PC-9 (cell line): ENCODE measurements at regions not wholly inside any gene's neighbourhood (a gene's known extent, or its start where the extent isn't known, plus 50 kb on each side); places are given as distances from the start of the nearest gene placed in this dataset.
"Not testable (repeated sequence)": the region's sequence is repeated elsewhere in the genome, so short reads cannot be mapped to it uniquely, and the experiment has no call there.

ENCODE experiments used
- BruUV-seq: library from RNA; stranded (reverse); fragments of 400-500 nt; replicated peaks from 2 replicates; lab custom pipeline; 2021; lab: Mats Ljungman, UMichigan
- CTCF ChIA-PET: fragments of 300-600 bp; sonication (Branson Sonifier 250); formaldehyde crosslinking; loops from one replicate; lab custom pipeline; 2022; ENCODE audit warnings: antibody characterized with exemption; lab: Charles Lee
- POLR2A ChIA-PET: fragments of 300-600 bp; sonication (Branson Sonifier 250); formaldehyde crosslinking; loops from one replicate; lab custom pipeline; 2022; ENCODE audit warnings: antibody characterized with exemption; ENCODE audit not compliant: unreplicated experiment; lab: Charles Lee
- DNase-seq, 2 experiments: peaks; one replicate each; pipeline versions ENCODE4 v3.0.0 to v3.0.0-alpha.2; 2015 to 2022; ENCODE audit warnings: mixed read lengths in 1 of 2
- H2AFZ ChIP-seq: fragments of 200-600 bp; sonication (generic); 2 replicates; pipeline ENCODE4 v1.8.1; 2017; ENCODE audit warnings: antibody characterized with exemption
- H3F3A ChIP-seq: fragments of 200-600 bp; sonication (generic); 2 replicates; pipeline ENCODE4 v1.8.1; 2017; ENCODE audit warnings: antibody characterized with exemption, mild to moderate bottlenecking, low read depth; ENCODE audit not compliant: insufficient read depth
- H3K27ac ChIP-seq: fragments of 200-600 bp; sonication (generic); 2 replicates; pipeline ENCODE4 v1.6.1; 2016; ENCODE audit warnings: mixed run types
- H3K27me3 ChIP-seq: fragments of 200-600 bp; sonication (generic); 2 replicates; pipeline ENCODE4 v1.6.1; 2016; ENCODE audit warnings: low read depth, mixed run types; ENCODE audit not compliant: insufficient read depth
- H3K36me3 ChIP-seq: fragments of 200-600 bp; sonication (generic); 2 replicates; pipeline ENCODE4 v1.6.1; 2016; ENCODE audit warnings: low read depth, mixed run types
- H3K4me1 ChIP-seq: fragments of 200-600 bp; sonication (generic); replicated peaks from 2 replicates; pipeline ENCODE4 v1.6.1; 2016; ENCODE audit warnings: mixed run types; ENCODE audit not compliant: insufficient read depth
- H3K4me2 ChIP-seq: fragments of 200-600 bp; sonication (generic); 2 replicates; pipeline ENCODE4 v1.6.1; 2017; ENCODE audit warnings: mixed run types
- H3K4me3 ChIP-seq: fragments of 200-600 bp; sonication (generic); 2 replicates; pipeline ENCODE4 v1.6.1; 2016; ENCODE audit warnings: mixed run types
- H3K79me2 ChIP-seq: fragments of 200-600 bp; sonication (generic); 2 replicates; pipeline ENCODE4 v1.6.1; 2017; ENCODE audit warnings: low read depth, mixed run types
- H3K9me2 ChIP-seq: fragments of 200-600 bp; sonication (generic); 2 replicates; pipeline ENCODE4 v1.8.1; 2017; ENCODE audit warnings: mild to moderate bottlenecking; ENCODE audit not compliant: insufficient read depth
- H3K9me3 ChIP-seq: fragments of 200-600 bp; sonication (generic); 2 replicates; pipeline ENCODE4 v1.8.1; 2016; ENCODE audit warnings: low read depth; ENCODE audit not compliant: insufficient read depth
- H4K20me1 ChIP-seq: fragments of 200-600 bp; sonication (generic); 2 replicates; pipeline ENCODE4 v1.8.1; 2017; ENCODE audit not compliant: insufficient read depth
- CTCF ChIP-seq: fragments of 200-600 bp; sonication (generic); conservative IDR thresholded peaks from 2 replicates; pipeline ENCODE4 v1.6.1; 2017; ENCODE audit warnings: mixed run types, antibody characterized with exemption, mild to moderate bottlenecking, moderate library complexity
- EZH2 ChIP-seq: fragments of 200-600 bp; sonication (generic); IDR thresholded peaks from 2 replicates; pipeline ENCODE4 v1.8.0; 2017; ENCODE audit warnings: antibody characterized with exemption, low read depth
- intact Hi-C: fragments of 100-400 bp; cut with micrococcal nuclease; formaldehyde crosslinking; loops from one replicate; pipeline ENCODE4 v1.10.0; 2022; ENCODE audit not compliant: unreplicated experiment

- peaks cover 14% of the 10 kb centered on the region for H3K4me1 ChIP-seq
- H3K36me3 ChIP-seq = no peaks in the 10 kb centered on the region
- H3K9me2 ChIP-seq = no peaks in the 10 kb centered on the region
- ChIA-PET POLR2A (no interaction called here), CTCF (no interaction called here)
- H3K9me3 ChIP-seq = peaks cover 8% of the 10 kb centered on the region; the same call in 1 of the 2 replicates
- no peaks in the 10 kb centered on the region for H3F3A ChIP-seq
- H3K79me2 ChIP-seq = no peaks in the 10 kb centered on the region
- H4K20me1 ChIP-seq = no peaks in the 10 kb centered on the region
- H3K27ac ChIP-seq = no peak overlapping the region
- DNase-seq = no peak
- H3K27me3 ChIP-seq = no peaks in the 10 kb centered on the region
- H3K4me3 ChIP-seq = no peak overlapping the region
- intact Hi-C loops = no loop called here
- H3K4me2 ChIP-seq = no peak overlapping the region
- TF ChIP-seq EZH2 (no peak), CTCF (no peak)
- BruUV-seq = no TSS peak
- no peak overlapping the region for H2AFZ ChIP-seq
Measured at GRCh38 chr7:17105701-17106100, 192.8 kb upstream of the AHR start.

- no peaks in the 10 kb centered on the region for H3K36me3 ChIP-seq
- no peaks in the 10 kb centered on the region for H4K20me1 ChIP-seq
- 0 out of 2 replicates have a peak, but pooled peaks cover 4% of the 10 kb centered on the region for H3K9me3 ChIP-seq
- no peak overlapping the region for H3K4me2 ChIP-seq
- H3K9me2 ChIP-seq = no peaks in the 10 kb centered on the region
- no peaks in the 10 kb centered on the region for H3F3A ChIP-seq
- H3K27me3 ChIP-seq = no peaks in the 10 kb centered on the region
- H3K27ac ChIP-seq = no peak overlapping the region
- no peak overlapping the region for H2AFZ ChIP-seq
- no peaks in the 10 kb centered on the region for H3K79me2 ChIP-seq
- ChIA-PET CTCF (no interaction called here), POLR2A (interaction anchor here (0.7 kb wide), 1 partner anchor 1188 kb away, joined by 3 read pairs; no protein-coding TSS in a partner anchor)
- no peak overlapping the region for H3K4me3 ChIP-seq
- DNase-seq = no peak
- peaks cover 14% of the 10 kb centered on the region for H3K4me1 ChIP-seq
- BruUV-seq = no TSS peak
- intact Hi-C loops = no loop called here
- no peak for TF ChIP-seq EZH2
- no peak for TF ChIP-seq CTCF
Measured at GRCh38 chr7:17108049-17108584, 190.3 kb upstream of the AHR start.

GRCh38 chr7:17109020-17109419 is 189.4 kb upstream of the AHR start:
- Histone ChIP-seq H4K20me1 (no peaks in the 10 kb centered on the region), H3K4me1 (peaks cover 14% of the 10 kb centered on the region), H3K27ac (0 out of 2 replicates have a peak overlapping the region, but pooled peaks have one; percentile 2), H3K9me3 (0 out of 2 replicates have a peak, but pooled peaks cover 4% of the 10 kb centered on the region), H3K4me3 (no peak overlapping the region), H3K4me2 (peak overlapping the region; percentile 9; the same call in 1 of the 2 replicates), H3K9me2 (no peaks in the 10 kb centered on the region), H3K36me3 (no peaks in the 10 kb centered on the region), H3K79me2 (no peaks in the 10 kb centered on the region), H3F3A (no peaks in the 10 kb centered on the region), H3K27me3 (no peaks in the 10 kb centered on the region), H2AFZ (no peak overlapping the region)
- ChIA-PET CTCF (no interaction called here), POLR2A (interaction anchor here (0.7 kb wide), 1 partner anchor 501 kb away, joined by 4 read pairs; no protein-coding TSS in a partner anchor)
- TF ChIP-seq CTCF = no peak
- no peak for TF ChIP-seq EZH2
- BruUV-seq = no TSS peak
- DNase-seq = peak in 1 of 2 experiments; percentile 88
- intact Hi-C loops = no loop called here

DNA sequence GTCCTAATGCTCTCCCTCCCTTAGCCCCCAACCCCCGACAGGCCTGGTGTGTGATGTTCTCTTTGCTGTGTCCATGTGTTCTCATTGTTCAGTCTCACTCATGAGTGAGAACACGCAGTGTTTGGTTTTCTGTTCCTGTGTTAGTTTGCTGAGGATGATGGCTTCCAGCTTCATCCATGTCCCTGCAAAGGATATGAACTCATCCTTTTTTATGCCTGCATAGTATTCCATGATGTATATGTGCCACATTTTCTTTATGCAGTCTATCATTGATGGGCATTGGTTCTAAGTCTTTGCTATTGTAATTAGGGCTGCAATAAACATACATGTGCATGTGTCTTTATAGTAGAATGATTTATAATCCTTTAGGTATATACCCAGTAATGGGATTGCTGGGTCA is 184.7 kb upstream of the AHR start:
- H3K4me2 ChIP-seq, intact Hi-C loops, H3K9me3 ChIP-seq, H3K27me3 ChIP-seq, H3K9me2 ChIP-seq, H3K36me3 ChIP-seq, CTCF ChIA-PET, BruUV-seq, H4K20me1 ChIP-seq, H3F3A ChIP-seq, H3K4me3 ChIP-seq, H2AFZ ChIP-seq, DNase-seq, H3K27ac ChIP-seq, H3K79me2 ChIP-seq, H3K4me1 ChIP-seq, POLR2A ChIA-PET: not testable (repeated sequence)
